ENCODE measurements at regions not wholly inside any gene's neighbourhood (a gene's known extent, or its start where the extent isn't known, plus 50 kb on each side); places are given as distances from the start of the nearest gene placed in this dataset.
"Not testable (repeated sequence)": the region's sequence is repeated elsewhere in the genome, so short reads cannot be mapped to it uniquely, and the experiment has no call there.

GRCh38 chrX:119296973-119297372 lies 60.9 kb downstream of the PGRMC1 start:
- H3K9me3 Mint-ChIP-seq; H3K27me3 ChIP-seq (ENCODE audit: insufficient read depth); H3K4me2 ChIP-seq; DNase-seq (ENCODE audit: low spot score); H3K4me1 ChIP-seq (ENCODE audit: insufficient read depth); ATAC-seq; H3K4me1 Mint-ChIP-seq; H3F3A ChIP-seq (replicated peaks; ENCODE audit: low read depth); H3K4me3 Mint-ChIP-seq; H3K27ac ChIP-seq (ENCODE audit: low read depth); H2AFZ ChIP-seq; H3K27me3 Mint-ChIP-seq (ENCODE audit: insufficient read depth, low read depth, poor library complexity); H3K36me3 Mint-ChIP-seq (ENCODE audit: low read depth); H3K36me3 ChIP-seq (ENCODE audit: insufficient read depth); H3K4me3 ChIP-seq; H4K20me1 ChIP-seq (replicated peaks; ENCODE audit: insufficient read depth); H3K79me2 ChIP-seq (replicated peaks; ENCODE audit: insufficient read depth); H3K27ac Mint-ChIP-seq; H3K9me2 ChIP-seq (ENCODE audit: insufficient read depth): not testable (repeated sequence)

- not testable (repeated sequence) for H3K4me3 ChIP-seq; H3K9me3 Mint-ChIP-seq; H3K4me1 Mint-ChIP-seq; ATAC-seq; H3K27ac Mint-ChIP-seq; H3K9me2 ChIP-seq (ENCODE audit: insufficient read depth); H3K27me3 ChIP-seq (ENCODE audit: insufficient read depth); H3K4me2 ChIP-seq; DNase-seq (ENCODE audit: low spot score); H3K27ac ChIP-seq (ENCODE audit: low read depth); H2AFZ ChIP-seq; H3K4me1 ChIP-seq (ENCODE audit: insufficient read depth); H3K36me3 Mint-ChIP-seq (ENCODE audit: low read depth); H3K27me3 Mint-ChIP-seq (ENCODE audit: insufficient read depth, low read depth, poor library complexity); H3F3A ChIP-seq (replicated peaks; ENCODE audit: low read depth); H3K36me3 ChIP-seq (ENCODE audit: insufficient read depth); H3K79me2 ChIP-seq (replicated peaks; ENCODE audit: insufficient read depth); H4K20me1 ChIP-seq (replicated peaks; ENCODE audit: insufficient read depth); H3K4me3 Mint-ChIP-seq
These were observed 63.7 kb downstream of the PGRMC1 start for GRCh38 chrX:119299812-119300211.

GRCh38 chrX:119303137-119303536 lies 67.1 kb downstream of the PGRMC1 start:
- no peak overlapping the region for H3K4me3 Mint-ChIP-seq
- no peak for TF ChIP-seq REST (IDR thresholded peaks at IDR 0.05; ENCODE audit: unreplicated experiment)
- no peak for TF ChIP-seq POLR2AphosphoS5 (IDR thresholded peaks at IDR 0.05; ENCODE audit: low read depth)
- TF ChIP-seq JUNB (IDR thresholded peaks at IDR 0.05; ENCODE audit: unreplicated experiment) = no peak
- no peak for TF ChIP-seq ZNF331 (CRISPR knock-in tag; IDR thresholded peaks at IDR 0.05; ENCODE audit: low read depth)
- TF ChIP-seq STAT1 (IDR thresholded peaks at IDR 0.05; ENCODE audit: unreplicated experiment) = no peak
- TF ChIP-seq CREB1 (CRISPR knock-in tag; IDR thresholded peaks at IDR 0.05; ENCODE audit: low read depth) = no peak
- TF ChIP-seq ETS1 (IDR thresholded peaks at IDR 0.05) = no peak
- no peak for TF ChIP-seq EZH2 (IDR thresholded peaks at IDR 0.05; ENCODE audit: low read depth, unreplicated experiment)

More at GRCh38 chrX:119303137-119303536, 67.1 kb downstream of the PGRMC1 start:
- Histone ChIP-seq H3K27ac (ENCODE audit: low read depth) (no peak overlapping the region), H3K9me2 (ENCODE audit: insufficient read depth) (no peaks in the 10 kb centered on the region), H2AFZ (no peak overlapping the region), H3K4me2 (no peak overlapping the region), H3K4me1 (ENCODE audit: insufficient read depth) (no peaks in the 10 kb centered on the region), H4K20me1 (replicated peaks; ENCODE audit: insufficient read depth) (no peaks in the 10 kb centered on the region), H3F3A (replicated peaks; ENCODE audit: low read depth) (no peaks in the 10 kb centered on the region), H3K36me3 (ENCODE audit: insufficient read depth) (no peaks in the 10 kb centered on the region), H3K79me2 (replicated peaks; ENCODE audit: insufficient read depth) (no peaks in the 10 kb centered on the region), H3K27me3 (ENCODE audit: insufficient read depth) (no peaks in the 10 kb centered on the region), H3K4me3 (no peak overlapping the region)
- ATAC-seq = no peak
- H3K9me3 Mint-ChIP-seq = no peaks in the 10 kb centered on the region
- H3K4me1 Mint-ChIP-seq = no peaks in the 10 kb centered on the region
- H3K27ac Mint-ChIP-seq = no peak overlapping the region
- no peaks in the 10 kb centered on the region for H3K27me3 Mint-ChIP-seq (ENCODE audit: insufficient read depth, low read depth, poor library complexity)
- H3K36me3 Mint-ChIP-seq (ENCODE audit: low read depth) = no peaks in the 10 kb centered on the region
- DNase-seq (ENCODE audit: low spot score) = no peak
